ENCODE measurements at regions not wholly inside any gene's neighbourhood (a gene's known extent, or its start where the extent isn't known, plus 50 kb on each side); places are given as distances from the start of the nearest gene placed in this dataset.

- TF ChIP-seq CTCF (IDR thresholded peaks at IDR 0.05) (no peak), POLR2A (IDR thresholded peaks at IDR 0.05) (no peak)
Observed at GRCh38 chr17:69916761-69917160, 158.3 kb upstream of the KCNJ16 start.

All from breast epithelium (tissue), 3 donors.